HuH-7.5 (cell line): ENCODE measurements at regions not wholly inside any gene's neighbourhood (a gene's known extent, or its start where the extent isn't known, plus 50 kb on each side); places are given as distances from the start of the nearest gene placed in this dataset.
"Not testable (repeated sequence)": the region's sequence is repeated elsewhere in the genome, so short reads cannot be mapped to it uniquely, and the experiment has no call there.

ENCODE experiments used
- DNase-seq: peaks from one replicate; pipeline ENCODE4 v3.0.0; 2011; ENCODE audit warnings: low spot score

- DNase-seq: no peak
Measured at GRCh38 chr7:155950898-155951553, 138.8 kb upstream of the SHH start.

GRCh38 chr7:155948845-155949244, 136.6 kb upstream of the SHH start:
- DNase-seq: no peak

- no peak for DNase-seq
Measured at GRCh38 chr7:155948423-155948822, 136.2 kb upstream of the SHH start.

GRCh38 chr7:155947051-155947450, 134.8 kb upstream of the SHH start:
- no peak for DNase-seq

GRCh38 chr7:155945670-155946325, 133.5 kb upstream of the SHH start:
- DNase-seq: no peak

- no peak for DNase-seq
Measured at GRCh38 chr7:155944901-155945300, 132.6 kb upstream of the SHH start.

- no peak for DNase-seq
Measured at GRCh38 chr7:155943251-155943899, 131.1 kb upstream of the SHH start.

- no peak for DNase-seq
Measured at GRCh38 chr7:155942226-155942950, 130.1 kb upstream of the SHH start.

GRCh38 chr7:155941688-155942087, 129.4 kb upstream of the SHH start:
- no peak for DNase-seq

GRCh38 chr7:155939350-155939749, 127.1 kb upstream of the SHH start:
- no peak for DNase-seq

- no peak for DNase-seq
Measured at GRCh38 chr7:155938129-155938528, 125.9 kb upstream of the SHH start.

GRCh38 chr7:155935726-155936125, 123.5 kb upstream of the SHH start:
- no peak for DNase-seq

- no peak for DNase-seq
Measured at GRCh38 chr7:155935005-155935557, 122.8 kb upstream of the SHH start.

GRCh38 chr7:155932324-155932723, 120.1 kb upstream of the SHH start:
- not testable (repeated sequence) for DNase-seq

- DNase-seq: no peak
Measured at GRCh38 chr7:155931396-155932085, 119.3 kb upstream of the SHH start.

GRCh38 chr7:155930527-155930926, 118.3 kb upstream of the SHH start:
- no peak for DNase-seq

- DNase-seq: no peak
Measured at GRCh38 chr7:155930061-155930460, 117.8 kb upstream of the SHH start.

GRCh38 chr7:155928583-155928982, 116.3 kb upstream of the SHH start:
- no peak for DNase-seq

- DNase-seq: no peak
Measured at GRCh38 chr7:155927905-155928304, 115.6 kb upstream of the SHH start.

- DNase-seq: no peak
Measured at GRCh38 chr7:155925682-155926081, 113.4 kb upstream of the SHH start.

- no peak for DNase-seq
Measured at GRCh38 chr7:155922067-155922816, 110.0 kb upstream of the SHH start.
